Adrenal gland (tissue), 5 donors: ENCODE measurements at regions not wholly inside any gene's neighbourhood (a gene's known extent, or its start where the extent isn't known, plus 50 kb on each side); places are given as distances from the start of the nearest gene placed in this dataset.

Experiments
- POLR2A ChIP-seq, 2 donors: fragments of 450-650 bp; IDR thresholded peaks; one replicate each; pipeline ENCODE4 v1.6.1; 2017; ENCODE audit warnings: antibody characterized with exemption in 2 of 2, mild to moderate bottlenecking in 2 of 2, moderate library complexity in 1 of 2
- TF ChIP-seq, protein P1 (sequence below), 6 experiments: fragments of 450-650 bp in 4 of 6; fragments of 200-600 bp in 2 of 6; sonication (generic) in 1 of 6; IDR thresholded peaks; 1 replicate in 5 of 6; 2 replicates in 1 of 6; pipeline versions ENCODE4 v1.5.1 to v1.8.0; 2016 to 2021; ENCODE audit warnings: antibody characterized with exemption in 6 of 6, mild to moderate bottlenecking in 2 of 6, moderate library complexity in 1 of 6
- donor health status: DM: no; HTN: no; CAD: no.

- TF ChIP-seq POLR2A (IDR thresholded peaks at IDR 0.05) = no peak
- TF ChIP-seq, protein P1, sequence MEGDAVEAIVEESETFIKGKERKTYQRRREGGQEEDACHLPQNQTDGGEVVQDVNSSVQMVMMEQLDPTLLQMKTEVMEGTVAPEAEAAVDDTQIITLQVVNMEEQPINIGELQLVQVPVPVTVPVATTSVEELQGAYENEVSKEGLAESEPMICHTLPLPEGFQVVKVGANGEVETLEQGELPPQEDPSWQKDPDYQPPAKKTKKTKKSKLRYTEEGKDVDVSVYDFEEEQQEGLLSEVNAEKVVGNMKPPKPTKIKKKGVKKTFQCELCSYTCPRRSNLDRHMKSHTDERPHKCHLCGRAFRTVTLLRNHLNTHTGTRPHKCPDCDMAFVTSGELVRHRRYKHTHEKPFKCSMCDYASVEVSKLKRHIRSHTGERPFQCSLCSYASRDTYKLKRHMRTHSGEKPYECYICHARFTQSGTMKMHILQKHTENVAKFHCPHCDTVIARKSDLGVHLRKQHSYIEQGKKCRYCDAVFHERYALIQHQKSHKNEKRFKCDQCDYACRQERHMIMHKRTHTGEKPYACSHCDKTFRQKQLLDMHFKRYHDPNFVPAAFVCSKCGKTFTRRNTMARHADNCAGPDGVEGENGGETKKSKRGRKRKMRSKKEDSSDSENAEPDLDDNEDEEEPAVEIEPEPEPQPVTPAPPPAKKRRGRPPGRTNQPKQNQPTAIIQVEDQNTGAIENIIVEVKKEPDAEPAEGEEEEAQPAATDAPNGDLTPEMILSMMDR (IDR thresholded peaks at IDR 0.05) = no peak
Observed at GRCh38 chr2:83103613-83104012, 1355.5 kb downstream of the SUCLG1 start.
